ENCODE measurements at regions not wholly inside any gene's neighbourhood (a gene's known extent, or its start where the extent isn't known, plus 50 kb on each side); places are given as distances from the start of the nearest gene placed in this dataset.

GRCh38 chr20:41870869-41871462 is 252.8 kb upstream of the CHD6 start:
- H3K9ac ChIP-seq (ENCODE audit: low read length in 5 of 5) = no peak overlapping the region

GRCh38 chr20:41869261-41869660 is 251.1 kb upstream of the CHD6 start:
- no peak overlapping the region for H3K9ac ChIP-seq (ENCODE audit: low read length in 5 of 5)
- peaks cover 0 to 2% (median 0%) of the 10 kb centered on the region in 5 donors for H3K27me3 ChIP-seq (ENCODE audit: control insufficient read depth in 5 of 5, insufficient read depth in 4 of 5, low read length in 5 of 5)
- H3K4me3 ChIP-seq (ENCODE audit: low read depth in 1 of 5, low read length in 5 of 5) = no peak overlapping the region
- H3K4me1 ChIP-seq (ENCODE audit: control insufficient read depth in 5 of 5, insufficient read depth in 5 of 5, low read length in 5 of 5) = no peaks in the 10 kb centered on the region
- H3K36me3 ChIP-seq (ENCODE audit: control insufficient read depth in 5 of 5, insufficient read depth in 5 of 5, low read length in 5 of 5) = no peaks in the 10 kb centered on the region
- no peak overlapping the region for H3K27ac ChIP-seq (ENCODE audit: low read depth, low read length)
- peaks cover 0 to 21% (median 8%) of the 10 kb centered on the region in 5 donors for H3K9me3 ChIP-seq (ENCODE audit: control insufficient read depth in 5 of 5, low read length in 5 of 5)

More at GRCh38 chr20:41870869-41871462, 252.8 kb upstream of the CHD6 start:
- H3K4me3 ChIP-seq (ENCODE audit: low read depth in 1 of 5, low read length in 5 of 5) = no peak overlapping the region
- peaks cover 0 to 21% (median 8%) of the 10 kb centered on the region in 5 donors for H3K9me3 ChIP-seq (ENCODE audit: control insufficient read depth in 5 of 5, low read length in 5 of 5)
- H3K27me3 ChIP-seq (ENCODE audit: control insufficient read depth in 5 of 5, insufficient read depth in 4 of 5, low read length in 5 of 5) = peaks cover 0 to 2% (median 0%) of the 10 kb centered on the region in 5 donors
- H3K36me3 ChIP-seq (ENCODE audit: control insufficient read depth in 5 of 5, insufficient read depth in 5 of 5, low read length in 5 of 5) = no peaks in the 10 kb centered on the region
- H3K4me1 ChIP-seq (ENCODE audit: control insufficient read depth in 5 of 5, insufficient read depth in 5 of 5, low read length in 5 of 5) = no peaks in the 10 kb centered on the region
- H3K27ac ChIP-seq (ENCODE audit: low read depth, low read length) = no peak overlapping the region

GRCh38 chr20:41865938-41866337 is 247.8 kb upstream of the CHD6 start:
- Histone ChIP-seq H3K36me3 (ENCODE audit: control insufficient read depth in 5 of 5, insufficient read depth in 5 of 5, low read length in 5 of 5) (no peaks in the 10 kb centered on the region), H3K27ac (ENCODE audit: low read depth, low read length) (no peak overlapping the region), H3K9ac (ENCODE audit: low read length in 5 of 5) (no peak overlapping the region), H3K27me3 (ENCODE audit: control insufficient read depth in 5 of 5, insufficient read depth in 4 of 5, low read length in 5 of 5) (peaks cover 0 to 12% (median 6%) of the 10 kb centered on the region in 5 donors), H3K9me3 (ENCODE audit: control insufficient read depth in 5 of 5, low read length in 5 of 5) (peaks cover 0 to 21% (median 8%) of the 10 kb centered on the region in 5 donors), H3K4me1 (ENCODE audit: control insufficient read depth in 5 of 5, insufficient read depth in 5 of 5, low read length in 5 of 5) (peaks cover 0 to 2% (median 0%) of the 10 kb centered on the region in 5 donors), H3K4me3 (ENCODE audit: low read depth in 1 of 5, low read length in 5 of 5) (no peak overlapping the region)

GRCh38 chr20:41862476-41862875 is 244.3 kb upstream of the CHD6 start:
- peaks cover 0 to 3% (median 0%) of the 10 kb centered on the region in 5 donors for H3K9me3 ChIP-seq (ENCODE audit: control insufficient read depth in 5 of 5, low read length in 5 of 5)
- H3K4me3 ChIP-seq (ENCODE audit: low read depth in 1 of 5, low read length in 5 of 5) = no peak overlapping the region
- H3K27ac ChIP-seq (ENCODE audit: low read depth, low read length) = no peak overlapping the region
- no peak overlapping the region for H3K9ac ChIP-seq (ENCODE audit: low read length in 5 of 5)
- no peaks in the 10 kb centered on the region for H3K36me3 ChIP-seq (ENCODE audit: control insufficient read depth in 5 of 5, insufficient read depth in 5 of 5, low read length in 5 of 5)
- H3K4me1 ChIP-seq (ENCODE audit: control insufficient read depth in 5 of 5, insufficient read depth in 5 of 5, low read length in 5 of 5) = peaks cover 0 to 2% (median 0%) of the 10 kb centered on the region in 5 donors
- peaks cover 0 to 12% (median 6%) of the 10 kb centered on the region in 5 donors for H3K27me3 ChIP-seq (ENCODE audit: control insufficient read depth in 5 of 5, insufficient read depth in 4 of 5, low read length in 5 of 5)

- Histone ChIP-seq H3K27ac (ENCODE audit: low read depth, low read length) (no peak overlapping the region), H3K4me3 (ENCODE audit: low read depth in 1 of 5, low read length in 5 of 5) (no peak overlapping the region), H3K27me3 (ENCODE audit: control insufficient read depth in 5 of 5, insufficient read depth in 4 of 5, low read length in 5 of 5) (peaks cover 0 to 12% (median 6%) of the 10 kb centered on the region in 5 donors), H3K9me3 (ENCODE audit: control insufficient read depth in 5 of 5, low read length in 5 of 5) (peaks cover 0 to 3% (median 0%) of the 10 kb centered on the region in 5 donors), H3K36me3 (ENCODE audit: control insufficient read depth in 5 of 5, insufficient read depth in 5 of 5, low read length in 5 of 5) (no peaks in the 10 kb centered on the region), H3K4me1 (ENCODE audit: control insufficient read depth in 5 of 5, insufficient read depth in 5 of 5, low read length in 5 of 5) (peaks cover 0 to 2% (median 0%) of the 10 kb centered on the region in 5 donors), H3K9ac (ENCODE audit: low read length in 5 of 5) (no peak overlapping the region)
These were observed 243.7 kb upstream of the CHD6 start for GRCh38 chr20:41861772-41862422.

- Histone ChIP-seq H3K4me1 (ENCODE audit: control insufficient read depth in 5 of 5, insufficient read depth in 5 of 5, low read length in 5 of 5) (no peaks in the 10 kb centered on the region), H3K4me3 (ENCODE audit: low read depth in 1 of 5, low read length in 5 of 5) (no peak overlapping the region), H3K36me3 (ENCODE audit: control insufficient read depth in 5 of 5, insufficient read depth in 5 of 5, low read length in 5 of 5) (no peaks in the 10 kb centered on the region), H3K27me3 (ENCODE audit: control insufficient read depth in 5 of 5, insufficient read depth in 4 of 5, low read length in 5 of 5) (peaks cover 2 to 8% (median 5%) of the 10 kb centered on the region in 5 donors), H3K9me3 (ENCODE audit: control insufficient read depth in 5 of 5, low read length in 5 of 5) (no peaks in the 10 kb centered on the region), H3K9ac (ENCODE audit: low read length in 5 of 5) (no peak overlapping the region), H3K27ac (ENCODE audit: low read depth, low read length) (no peak overlapping the region)
These were observed 236.6 kb upstream of the CHD6 start for GRCh38 chr20:41854765-41855164.

GRCh38 chr20:41853806-41854205 is 235.6 kb upstream of the CHD6 start:
- Histone ChIP-seq H3K4me1 (ENCODE audit: control insufficient read depth in 5 of 5, insufficient read depth in 5 of 5, low read length in 5 of 5) (no peaks in the 10 kb centered on the region), H3K36me3 (ENCODE audit: control insufficient read depth in 5 of 5, insufficient read depth in 5 of 5, low read length in 5 of 5) (no peaks in the 10 kb centered on the region), H3K27ac (ENCODE audit: low read depth, low read length) (no peak overlapping the region), H3K27me3 (ENCODE audit: control insufficient read depth in 5 of 5, insufficient read depth in 4 of 5, low read length in 5 of 5) (peaks cover 2 to 8% (median 5%) of the 10 kb centered on the region in 5 donors), H3K9me3 (ENCODE audit: control insufficient read depth in 5 of 5, low read length in 5 of 5) (no peaks in the 10 kb centered on the region), H3K4me3 (ENCODE audit: low read depth in 1 of 5, low read length in 5 of 5) (no peak overlapping the region), H3K9ac (ENCODE audit: low read length in 5 of 5) (no peak overlapping the region)

GRCh38 chr20:41848180-41848579 is 230.0 kb upstream of the CHD6 start:
- H3K27me3 ChIP-seq (ENCODE audit: control insufficient read depth in 5 of 5, insufficient read depth in 4 of 5, low read length in 5 of 5) = peaks cover 0 to 8% (median 3%) of the 10 kb centered on the region in 5 donors

GRCh38 chr20:41837669-41838224 is 219.6 kb upstream of the CHD6 start:
- Histone ChIP-seq H3K9me3 (ENCODE audit: control insufficient read depth in 5 of 5, low read length in 5 of 5) (no peaks in the 10 kb centered on the region), H3K9ac (ENCODE audit: low read length in 5 of 5) (no peak overlapping the region), H3K4me1 (ENCODE audit: control insufficient read depth in 5 of 5, insufficient read depth in 5 of 5, low read length in 5 of 5) (peaks cover 0 to 22% (median 11%) of the 10 kb centered on the region in 5 donors), H3K4me3 (ENCODE audit: low read depth in 1 of 5, low read length in 5 of 5) (no peak overlapping the region), H3K36me3 (ENCODE audit: control insufficient read depth in 5 of 5, insufficient read depth in 5 of 5, low read length in 5 of 5) (no peaks in the 10 kb centered on the region), H3K27ac (ENCODE audit: low read depth, low read length) (no peak overlapping the region), H3K27me3 (ENCODE audit: control insufficient read depth in 5 of 5, insufficient read depth in 4 of 5, low read length in 5 of 5) (peaks cover 0 to 3% (median 0%) of the 10 kb centered on the region in 5 donors)

More at GRCh38 chr20:41848180-41848579, 230.0 kb upstream of the CHD6 start:
- Histone ChIP-seq H3K4me3 (ENCODE audit: low read depth in 1 of 5, low read length in 5 of 5) (no peak overlapping the region), H3K9ac (ENCODE audit: low read length in 5 of 5) (no peak overlapping the region), H3K9me3 (ENCODE audit: control insufficient read depth in 5 of 5, low read length in 5 of 5) (no peaks in the 10 kb centered on the region), H3K27ac (ENCODE audit: low read depth, low read length) (no peak overlapping the region), H3K4me1 (ENCODE audit: control insufficient read depth in 5 of 5, insufficient read depth in 5 of 5, low read length in 5 of 5) (no peaks in the 10 kb centered on the region), H3K36me3 (ENCODE audit: control insufficient read depth in 5 of 5, insufficient read depth in 5 of 5, low read length in 5 of 5) (no peaks in the 10 kb centered on the region)

- H3K4me1 ChIP-seq (ENCODE audit: control insufficient read depth in 5 of 5, insufficient read depth in 5 of 5, low read length in 5 of 5) = peaks cover 0 to 22% (median 11%) of the 10 kb centered on the region in 5 donors
- H3K9me3 ChIP-seq (ENCODE audit: control insufficient read depth in 5 of 5, low read length in 5 of 5) = no peaks in the 10 kb centered on the region
- no peaks in the 10 kb centered on the region for H3K36me3 ChIP-seq (ENCODE audit: control insufficient read depth in 5 of 5, insufficient read depth in 5 of 5, low read length in 5 of 5)
- H3K27ac ChIP-seq (ENCODE audit: low read depth, low read length) = no peak overlapping the region
- no peak overlapping the region for H3K9ac ChIP-seq (ENCODE audit: low read length in 5 of 5)
- no peak overlapping the region for H3K4me3 ChIP-seq (ENCODE audit: low read depth in 1 of 5, low read length in 5 of 5)
- no peaks in the 10 kb centered on the region for H3K27me3 ChIP-seq (ENCODE audit: control insufficient read depth in 5 of 5, insufficient read depth in 4 of 5, low read length in 5 of 5)
These were observed 215.6 kb upstream of the CHD6 start for GRCh38 chr20:41833739-41834138.
